Neuronal stem cell (in vitro differentiated cells): ENCODE measurements at regions not wholly inside any gene's neighbourhood (a gene's known extent, or its start where the extent isn't known, plus 50 kb on each side); places are given as distances from the start of the nearest gene placed in this dataset.

Experiments
- DNase-seq: peaks from one replicate; pipeline ENCODE4 v3.0.0-alpha.2; 2013; ENCODE audit warnings: low spot score
- H2AFZ ChIP-seq: one replicate; pipeline ENCODE4 v1.6.1; 2013; ENCODE audit warnings: mild to moderate bottlenecking, low read length, inconsistent platforms
- H2AK5ac ChIP-seq: 2 replicates; pipeline ENCODE4 v1.6.1; 2013; ENCODE audit warnings: low read depth, mild to moderate bottlenecking, inconsistent platforms, low read length, moderate library complexity, mixed read lengths
- H2BK120ac ChIP-seq: 2 replicates; pipeline ENCODE4 v1.6.1; 2013; ENCODE audit warnings: low read depth, mild to moderate bottlenecking, inconsistent platforms, low read length, moderate library complexity, mixed read lengths
- H2BK12ac ChIP-seq: one replicate; pipeline ENCODE4 v1.6.1; 2013; ENCODE audit warnings: low read length, inconsistent platforms
- H2BK15ac ChIP-seq: 2 replicates; pipeline ENCODE4 v1.6.1; 2013; ENCODE audit warnings: mild to moderate bottlenecking, low read length, inconsistent platforms, mixed read lengths
- H2BK5ac ChIP-seq: one replicate; pipeline ENCODE4 v1.6.1; 2013; ENCODE audit warnings: inconsistent platforms, mild to moderate bottlenecking, low read length, moderate library complexity
- H3K14ac ChIP-seq: one replicate; pipeline ENCODE4 v1.6.1; 2013; ENCODE audit warnings: low read length, inconsistent platforms
- H3K18ac ChIP-seq: 2 replicates; pipeline ENCODE4 v1.6.1; 2013; ENCODE audit warnings: low read length, inconsistent platforms
- H3K23ac ChIP-seq: 2 replicates; pipeline ENCODE4 v1.6.1; 2013; ENCODE audit warnings: low read depth, mild to moderate bottlenecking, mixed read lengths, low read length, inconsistent platforms; ENCODE audit not compliant: poor library complexity
- H3K27ac ChIP-seq: replicated peaks from 3 replicates; pipeline ENCODE4 v1.5.1; 2013; ENCODE audit warnings: low read length, inconsistent platforms
- H3K27me3 ChIP-seq, 3 experiments: 2 replicates each; pipeline ENCODE4 v1.6.1; 2013; ENCODE audit warnings: low read length in 3 of 3, mild to moderate bottlenecking in 2 of 3, inconsistent platforms in 1 of 3, low read depth in 1 of 3, mixed read lengths in 1 of 3, moderate library complexity in 1 of 3; ENCODE audit not compliant: control insufficient read depth in 3 of 3, insufficient read depth in 3 of 3
- H3K36me3 ChIP-seq, 2 donors: replicated peaks in 1 of 2; 2 replicates each; pipeline ENCODE4 v1.6.1; 2013; ENCODE audit warnings: low read length in 2 of 2; ENCODE audit not compliant: control insufficient read depth in 2 of 2, insufficient read depth in 2 of 2
- H3K4ac ChIP-seq: 2 replicates; pipeline ENCODE4 v1.6.1; 2013; ENCODE audit warnings: inconsistent platforms, mild to moderate bottlenecking, low read length, moderate library complexity
- H3K4me1 ChIP-seq, 2 donors: 1 replicate in 1 of 2; 2 replicates in 1 of 2; pipeline ENCODE4 v1.6.1; 2013; ENCODE audit warnings: low read length in 2 of 2, low read depth in 1 of 2; ENCODE audit not compliant: control insufficient read depth in 2 of 2, insufficient read depth in 1 of 2
- H3K4me2 ChIP-seq: one replicate; pipeline ENCODE4 v1.6.1; 2013; ENCODE audit warnings: mild to moderate bottlenecking, low read length, inconsistent platforms; ENCODE audit not compliant: insufficient read depth, poor library complexity, severe bottlenecking
- H3K4me3 ChIP-seq, 2 donors: 2 replicates each; pipeline ENCODE4 v1.5.1; 2013; ENCODE audit warnings: low read length in 2 of 2, mild to moderate bottlenecking in 2 of 2, inconsistent platforms in 1 of 2, moderate library complexity in 1 of 2
- H3K79me1 ChIP-seq: one replicate; pipeline ENCODE4 v1.6.1; 2013; ENCODE audit warnings: low read depth, mild to moderate bottlenecking, inconsistent platforms, low read length, moderate library complexity
- H3K9ac ChIP-seq: one replicate; pipeline ENCODE4 v1.6.1; 2013; ENCODE audit warnings: mild to moderate bottlenecking, low read depth, low read length, inconsistent platforms; ENCODE audit not compliant: poor library complexity
- H3K9me3 ChIP-seq, 2 donors: replicated peaks in 1 of 2; 2 replicates each; pipeline versions ENCODE3 to v1.6.1; 2013; ENCODE audit warnings: low read length in 2 of 2, mild to moderate bottlenecking in 2 of 2, inconsistent platforms in 1 of 2, low read depth in 1 of 2, mixed read lengths in 1 of 2, moderate library complexity in 1 of 2; ENCODE audit not compliant: control insufficient read depth in 2 of 2, insufficient read depth in 1 of 2
- H4K8ac ChIP-seq: one replicate; pipeline ENCODE4 v1.6.1; 2013; ENCODE audit warnings: low read depth, mild to moderate bottlenecking, inconsistent platforms, low read length, moderate library complexity
- H4K91ac ChIP-seq: one replicate; pipeline ENCODE4 v1.6.1; 2013; ENCODE audit warnings: low read length, low read depth, mild to moderate bottlenecking, inconsistent platforms; ENCODE audit not compliant: poor library complexity
- WGBS, 2 donors: extraction: QIAGEN DNeasy Blood & Tissue Kit; methylation state at CpG; one replicate each; pipeline ENCODE4 v1.1.7; 2013; ENCODE audit warnings: missing lambda C conversion rate in 2 of 2, mixed read lengths in 1 of 2; ENCODE audit not compliant: insufficient read length in 2 of 2, insufficient replicate concordance in 1 of 2; ENCODE audit errors: extremely low coverage in 2 of 2; 5-methylcytosine and 5-hydroxymethylcytosine counted together

- H3K4me1 ChIP-seq: peaks cover 0 to 2% of the 10 kb centered on the region in 2 donors
- no peak overlapping the region for H2BK5ac ChIP-seq
- H3K27me3 ChIP-seq: no peaks in the 10 kb centered on the region
- no peak overlapping the region for H3K9ac ChIP-seq
- no peak for DNase-seq
- no peak overlapping the region for H3K18ac ChIP-seq
- H2AFZ ChIP-seq: no peak overlapping the region
- no peaks in the 10 kb centered on the region for H3K36me3 ChIP-seq
- no peak overlapping the region for H3K4me3 ChIP-seq
- H3K79me1 ChIP-seq: no peaks in the 10 kb centered on the region
- no peak overlapping the region for H2BK120ac ChIP-seq
- H4K91ac ChIP-seq: no peak overlapping the region
- no peak overlapping the region for H2BK15ac ChIP-seq
- no peak overlapping the region for H3K14ac ChIP-seq
- no CpG with 5 or more reads among the region's 2 CpGs for WGBS, 2 donors
- no peak overlapping the region for H3K23ac ChIP-seq
- H3K27ac ChIP-seq: no peak overlapping the region
- H2AK5ac ChIP-seq: no peak overlapping the region
- H4K8ac ChIP-seq: no peak overlapping the region
- no peak overlapping the region for H3K4me2 ChIP-seq
- H3K4ac ChIP-seq: no peak overlapping the region
- H3K9me3 ChIP-seq: no peaks in the 10 kb centered on the region
- H2BK12ac ChIP-seq: no peak overlapping the region
These were observed 227.0 kb downstream of the DKK1 start for GRCh38 chr10:52541006-52541473.

DNA sequence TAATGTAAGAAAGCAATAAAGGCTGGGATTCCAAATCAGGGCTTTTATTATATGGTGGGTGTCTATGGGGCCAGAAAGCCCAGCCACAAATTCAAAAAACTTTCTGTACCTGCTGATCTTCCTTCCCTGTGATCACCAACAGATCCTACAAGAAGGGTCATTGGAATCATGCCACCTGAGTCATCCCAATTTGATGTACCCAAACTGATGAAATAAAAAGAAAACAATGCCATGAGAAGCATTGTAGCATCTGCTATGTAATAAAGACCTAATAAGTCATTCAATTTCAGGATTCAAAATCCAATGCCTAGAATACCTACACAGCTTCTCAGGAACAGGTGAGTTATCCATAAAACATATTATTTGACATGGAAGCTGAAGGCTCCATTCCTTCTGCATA lies 228.8 kb downstream of the DKK1 start:
- Histone ChIP-seq H3K9me3 (no peaks in the 10 kb centered on the region), H2BK15ac (no peak overlapping the region), H2AFZ (no peak overlapping the region), H3K79me1 (no peaks in the 10 kb centered on the region), H3K14ac (no peak overlapping the region), H3K4me3 (no peak overlapping the region), H4K8ac (no peak overlapping the region), H3K36me3 (no peaks in the 10 kb centered on the region), H3K4me1 (peaks cover 0 to 2% of the 10 kb centered on the region in 2 donors), H2BK5ac (no peak overlapping the region), H3K4ac (no peak overlapping the region), H4K91ac (no peak overlapping the region), H3K27ac (no peak overlapping the region), H3K4me2 (no peak overlapping the region), H3K23ac (no peak overlapping the region), H3K18ac (no peak overlapping the region), H2BK120ac (no peak overlapping the region), H3K9ac (no peak overlapping the region), H2BK12ac (no peak overlapping the region), H2AK5ac (no peak overlapping the region), H3K27me3 (no peaks in the 10 kb centered on the region)
- DNase-seq: no peak

DNA sequence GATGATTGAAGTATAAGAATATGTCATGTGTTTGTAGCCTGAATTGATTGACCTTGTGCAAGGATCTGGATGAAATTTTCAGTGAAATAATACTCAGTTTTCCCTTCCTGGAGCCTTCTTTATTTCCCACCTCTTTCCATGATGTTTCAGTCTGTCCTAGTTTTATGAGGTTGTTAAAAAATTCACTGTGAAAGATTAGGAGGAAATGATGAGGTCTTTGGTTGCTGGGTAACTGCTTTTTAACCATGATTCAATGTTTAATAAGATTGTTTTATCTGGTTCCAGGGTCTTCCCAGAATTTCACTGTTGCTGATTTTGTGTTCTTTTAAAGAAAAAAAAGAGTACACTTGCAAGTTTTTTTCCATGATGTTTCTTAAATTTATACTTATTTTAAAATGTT lies 221.5 kb downstream of the MBL2 start:
- DNase-seq: no peak
- H3K79me1 ChIP-seq: no peaks in the 10 kb centered on the region
- no peak overlapping the region for H2BK12ac ChIP-seq
- no peak overlapping the region for H3K14ac ChIP-seq
- H3K23ac ChIP-seq: no peak overlapping the region
- no peak overlapping the region for H3K9ac ChIP-seq
- no peak overlapping the region for H2AFZ ChIP-seq
- H4K8ac ChIP-seq: no peak overlapping the region
- no peak overlapping the region for H3K27ac ChIP-seq
- H3K4me2 ChIP-seq: no peak overlapping the region
- H2BK15ac ChIP-seq: no peak overlapping the region
- no peak overlapping the region for H4K91ac ChIP-seq
- H3K36me3 ChIP-seq: no peaks in the 10 kb centered on the region
- no peak overlapping the region for H3K18ac ChIP-seq
- H2BK5ac ChIP-seq: no peak overlapping the region
- no peaks in the 10 kb centered on the region for H3K27me3 ChIP-seq
- H2BK120ac ChIP-seq: no peak overlapping the region
- H2AK5ac ChIP-seq: no peak overlapping the region
- no peaks in the 10 kb centered on the region for H3K4me1 ChIP-seq
- H3K4me3 ChIP-seq: no peak overlapping the region
- no peak overlapping the region for H3K4ac ChIP-seq
- no peaks in the 10 kb centered on the region for H3K9me3 ChIP-seq

DNA sequence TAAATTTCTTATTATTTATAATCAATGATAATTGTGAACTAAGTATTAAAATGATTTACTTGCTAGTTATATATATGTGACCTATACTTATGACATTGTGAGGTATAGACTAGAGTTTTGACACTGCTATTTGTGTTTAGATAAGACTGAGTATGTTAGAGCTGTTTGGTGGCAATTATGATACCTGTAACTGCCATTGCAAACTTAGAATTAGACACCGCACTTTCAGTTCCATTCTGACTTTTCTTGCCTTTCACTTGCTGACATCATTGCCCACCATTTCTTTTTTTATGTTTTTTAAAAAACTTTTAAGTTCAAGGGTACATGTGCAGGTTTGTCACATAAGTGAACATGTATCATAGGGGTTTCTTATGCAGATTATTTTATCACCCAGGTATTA lies 214.5 kb downstream of the MBL2 start:
- DNase-seq: no peak
- no peak overlapping the region for H3K9ac ChIP-seq
- no peak overlapping the region for H3K4me3 ChIP-seq
- H3K36me3 ChIP-seq: no peaks in the 10 kb centered on the region
- H2BK12ac ChIP-seq: no peak overlapping the region
- WGBS, 2 donors: no CpG with 5 or more reads among the region's 1 CpG
- no peak overlapping the region for H2BK120ac ChIP-seq
- H3K9me3 ChIP-seq: no peaks in the 10 kb centered on the region
- no peak overlapping the region for H4K8ac ChIP-seq
- no peaks in the 10 kb centered on the region for H3K27me3 ChIP-seq
- no peak overlapping the region for H2BK5ac ChIP-seq
- no peak overlapping the region for H3K27ac ChIP-seq
- H2BK15ac ChIP-seq: no peak overlapping the region
- H2AK5ac ChIP-seq: no peak overlapping the region
- H3K4me2 ChIP-seq: no peak overlapping the region
- no peak overlapping the region for H3K4ac ChIP-seq
- no peaks in the 10 kb centered on the region for H3K79me1 ChIP-seq
- no peak overlapping the region for H3K18ac ChIP-seq
- H3K14ac ChIP-seq: no peak overlapping the region
- no peaks in the 10 kb centered on the region for H3K4me1 ChIP-seq
- no peak overlapping the region for H4K91ac ChIP-seq
- no peak overlapping the region for H3K23ac ChIP-seq
- no peak overlapping the region for H2AFZ ChIP-seq
